WERI-Rb-1 (cell line): ENCODE measurements at regions not wholly inside any gene's neighbourhood (a gene's known extent, or its start where the extent isn't known, plus 50 kb on each side); places are given as distances from the start of the nearest gene placed in this dataset.

Experiments used
- DNase-seq: peaks from one replicate; pipeline ENCODE4 v3.0.0-alpha.2; 2020
- H3K27ac ChIP-seq: fragments of 250-450 bp; sonication (Bioruptor Pico); 2 replicates; pipeline ENCODE4 v1.5.1; 2020; ENCODE audit warnings: mild to moderate bottlenecking, moderate library complexity
- H3K27me3 ChIP-seq: fragments of 250-450 bp; sonication (Bioruptor Pico); 2 replicates; pipeline ENCODE4 v1.5.1; 2021; ENCODE audit warnings: mild to moderate bottlenecking, low read depth, moderate library complexity; ENCODE audit not compliant: insufficient read depth, severe bottlenecking
- H3K36me3 ChIP-seq: fragments of 250-450 bp; sonication (Bioruptor Pico); 2 replicates; pipeline ENCODE4 v1.5.1; 2020; ENCODE audit warnings: mild to moderate bottlenecking, moderate library complexity
- H3K4me3 ChIP-seq: 2 replicates; pipeline ENCODE4 v1.5.1; 2011; ENCODE audit warnings: low read depth, mild to moderate bottlenecking, control low read depth, low read length
- H3K9me3 ChIP-seq: fragments of 250-450 bp; sonication (Bioruptor Pico); 2 replicates; pipeline ENCODE4 v1.5.1; 2021; ENCODE audit warnings: mild to moderate bottlenecking, moderate library complexity; ENCODE audit not compliant: severe bottlenecking
- TF ChIP-seq, protein P1 (sequence below): IDR thresholded peaks from 2 replicates; pipeline ENCODE4 v1.5.1; 2011; ENCODE audit warnings: low read depth, mild to moderate bottlenecking, control low read depth, inconsistent platforms, low read length

DNA sequence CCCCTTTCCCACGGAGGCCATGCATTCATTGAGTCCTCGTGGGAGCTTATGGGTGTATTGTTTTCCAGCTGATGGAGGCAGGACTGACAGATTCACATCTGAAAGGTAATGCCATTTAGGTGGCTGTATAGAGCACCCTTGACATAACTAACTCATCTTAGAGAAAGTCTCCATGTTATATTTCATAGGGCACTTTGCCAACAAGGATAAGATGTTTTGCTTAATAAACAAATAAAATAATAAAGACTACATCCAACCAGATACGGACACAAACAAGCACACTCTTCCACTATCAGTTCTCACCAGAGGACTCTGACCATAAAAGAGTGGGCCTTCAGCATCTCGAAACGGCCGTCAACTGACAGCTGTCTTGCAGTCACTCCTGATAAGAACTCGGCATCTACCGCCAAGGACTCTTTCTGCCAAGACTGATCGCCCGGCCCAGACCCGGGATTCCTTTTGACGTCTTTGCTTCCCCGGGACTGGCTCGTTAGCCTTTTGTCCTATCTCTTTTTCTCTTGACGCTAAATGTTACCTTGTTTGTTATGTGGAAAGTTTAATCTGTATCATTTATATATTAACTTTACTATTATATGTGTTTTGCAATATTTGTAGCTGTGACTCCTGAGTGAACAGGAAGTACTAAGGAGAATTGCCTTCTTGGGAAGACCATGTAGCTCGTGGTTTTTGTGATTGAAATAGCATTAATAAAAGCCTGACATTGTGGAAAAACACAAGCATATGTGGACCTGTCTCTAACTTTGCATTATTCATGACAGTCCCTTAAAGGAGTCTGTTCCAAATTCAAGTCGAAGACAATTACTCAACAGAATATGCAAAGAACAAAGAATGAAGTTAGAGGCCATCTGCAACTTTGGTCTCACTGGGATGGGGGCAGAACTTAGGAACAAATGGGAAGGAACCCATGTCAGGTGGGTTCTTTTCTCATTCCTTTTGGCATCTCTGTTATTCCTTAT is 195.1 kb downstream of the LPIN1 start:
- no peaks in the 10 kb centered on the region for H3K9me3 ChIP-seq
- no peaks in the 10 kb centered on the region for H3K27me3 ChIP-seq
- TF ChIP-seq, protein P1, sequence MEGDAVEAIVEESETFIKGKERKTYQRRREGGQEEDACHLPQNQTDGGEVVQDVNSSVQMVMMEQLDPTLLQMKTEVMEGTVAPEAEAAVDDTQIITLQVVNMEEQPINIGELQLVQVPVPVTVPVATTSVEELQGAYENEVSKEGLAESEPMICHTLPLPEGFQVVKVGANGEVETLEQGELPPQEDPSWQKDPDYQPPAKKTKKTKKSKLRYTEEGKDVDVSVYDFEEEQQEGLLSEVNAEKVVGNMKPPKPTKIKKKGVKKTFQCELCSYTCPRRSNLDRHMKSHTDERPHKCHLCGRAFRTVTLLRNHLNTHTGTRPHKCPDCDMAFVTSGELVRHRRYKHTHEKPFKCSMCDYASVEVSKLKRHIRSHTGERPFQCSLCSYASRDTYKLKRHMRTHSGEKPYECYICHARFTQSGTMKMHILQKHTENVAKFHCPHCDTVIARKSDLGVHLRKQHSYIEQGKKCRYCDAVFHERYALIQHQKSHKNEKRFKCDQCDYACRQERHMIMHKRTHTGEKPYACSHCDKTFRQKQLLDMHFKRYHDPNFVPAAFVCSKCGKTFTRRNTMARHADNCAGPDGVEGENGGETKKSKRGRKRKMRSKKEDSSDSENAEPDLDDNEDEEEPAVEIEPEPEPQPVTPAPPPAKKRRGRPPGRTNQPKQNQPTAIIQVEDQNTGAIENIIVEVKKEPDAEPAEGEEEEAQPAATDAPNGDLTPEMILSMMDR = no peak
- no peak overlapping the region for H3K4me3 ChIP-seq
- DNase-seq = no peak
- no peak overlapping the region for H3K27ac ChIP-seq
- H3K36me3 ChIP-seq = no peaks in the 10 kb centered on the region

DNA sequence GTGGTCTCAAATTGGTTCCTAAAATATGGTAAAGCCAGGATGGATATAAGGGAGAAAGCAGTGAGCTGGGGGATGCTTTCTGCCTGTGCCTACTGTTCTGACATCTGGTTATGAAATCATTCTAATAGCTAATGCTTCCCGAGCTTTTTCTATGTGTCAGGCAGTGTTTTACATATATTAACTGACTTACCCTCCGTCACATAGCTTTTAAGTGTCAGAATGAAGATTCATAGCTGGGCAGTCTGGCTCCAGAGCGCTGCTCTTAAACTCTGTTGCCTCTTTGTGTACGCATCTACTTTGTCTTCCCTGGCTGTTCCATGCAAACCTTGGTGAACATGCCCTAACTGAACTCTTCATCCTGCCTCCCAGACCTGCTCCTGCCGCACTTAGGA is 195.7 kb downstream of the LPIN1 start:
- no peaks in the 10 kb centered on the region for H3K27me3 ChIP-seq
- H3K27ac ChIP-seq = no peak overlapping the region
- no peak overlapping the region for H3K4me3 ChIP-seq
- no peaks in the 10 kb centered on the region for H3K36me3 ChIP-seq
- no peak for DNase-seq
- TF ChIP-seq, protein P1 = no peak
- H3K9me3 ChIP-seq = no peaks in the 10 kb centered on the region

DNA sequence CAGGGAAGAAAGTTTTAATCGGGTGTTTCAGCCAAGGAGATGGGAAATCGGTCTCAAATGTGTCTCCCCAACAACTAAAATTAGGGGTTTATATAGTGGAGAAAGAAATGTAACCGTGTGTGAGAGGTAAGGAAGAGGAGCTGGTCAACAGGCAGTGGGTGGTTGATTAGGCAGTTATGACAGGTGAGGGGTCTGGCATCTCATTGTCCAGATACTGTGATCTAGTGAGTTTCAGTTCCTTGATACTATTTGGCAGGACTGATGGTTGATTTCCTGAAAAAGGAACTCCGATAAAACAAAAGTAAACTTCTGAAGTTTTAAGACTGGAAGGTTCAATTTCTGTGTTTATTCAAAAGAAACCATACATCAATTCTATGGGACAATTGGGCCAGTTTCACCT is 197.9 kb downstream of the LPIN1 start:
- H3K27me3 ChIP-seq = no peaks in the 10 kb centered on the region
- H3K9me3 ChIP-seq = no peaks in the 10 kb centered on the region
- H3K36me3 ChIP-seq = no peaks in the 10 kb centered on the region
- DNase-seq = no peak
- H3K4me3 ChIP-seq = no peak overlapping the region
- no peak overlapping the region for H3K27ac ChIP-seq
- TF ChIP-seq, protein P1 = no peak

DNA sequence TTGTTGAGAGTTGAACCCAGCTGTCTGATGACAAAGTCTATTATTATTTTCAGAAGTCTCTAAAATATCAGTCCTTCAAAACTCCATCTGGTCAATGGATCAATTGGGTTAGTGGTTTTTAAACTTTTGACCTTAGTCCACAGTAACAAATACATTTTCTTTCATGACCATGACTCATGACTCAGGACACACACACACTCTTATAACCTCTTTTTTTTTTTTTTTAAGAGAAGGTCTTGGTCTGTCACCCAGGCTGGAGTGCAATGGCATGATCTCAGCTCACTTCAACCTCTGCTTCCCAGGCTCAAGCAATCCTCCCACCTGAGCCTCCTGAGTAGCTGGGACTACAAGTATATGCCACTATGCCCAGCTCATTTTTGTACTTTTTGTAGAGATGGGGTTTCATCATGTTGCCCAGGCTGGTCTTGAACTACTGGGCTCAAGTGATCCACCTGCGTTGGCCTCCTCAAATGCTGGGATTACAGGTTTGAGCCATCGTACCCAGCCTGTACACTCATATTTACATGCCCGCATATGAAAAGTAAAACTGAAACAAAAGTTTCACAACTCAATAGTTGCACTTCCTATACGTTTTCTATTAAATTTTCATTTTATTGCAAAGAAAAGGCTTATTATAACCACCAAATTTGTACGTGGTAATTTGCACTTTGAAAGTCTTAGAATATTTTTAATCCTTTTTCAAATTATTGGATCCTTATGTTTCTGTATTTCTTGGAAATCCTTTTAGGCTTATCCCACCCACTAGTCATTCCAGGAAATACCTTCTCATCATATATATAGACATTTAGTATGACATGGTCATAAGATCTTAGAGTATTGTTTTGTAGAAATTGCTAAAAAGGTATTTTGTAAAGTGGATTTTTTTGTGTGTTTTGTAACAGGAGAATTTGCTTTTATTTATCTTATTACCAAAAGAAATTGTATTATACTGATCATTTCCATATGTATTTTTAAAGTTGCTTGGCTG is 199.0 kb downstream of the LPIN1 start:
- TF ChIP-seq, protein P1 = no peak
- no peak for DNase-seq
- no peak overlapping the region for H3K4me3 ChIP-seq
- no peaks in the 10 kb centered on the region for H3K36me3 ChIP-seq
- no peak overlapping the region for H3K27ac ChIP-seq
- H3K27me3 ChIP-seq = no peaks in the 10 kb centered on the region
- H3K9me3 ChIP-seq = no peaks in the 10 kb centered on the region

DNA sequence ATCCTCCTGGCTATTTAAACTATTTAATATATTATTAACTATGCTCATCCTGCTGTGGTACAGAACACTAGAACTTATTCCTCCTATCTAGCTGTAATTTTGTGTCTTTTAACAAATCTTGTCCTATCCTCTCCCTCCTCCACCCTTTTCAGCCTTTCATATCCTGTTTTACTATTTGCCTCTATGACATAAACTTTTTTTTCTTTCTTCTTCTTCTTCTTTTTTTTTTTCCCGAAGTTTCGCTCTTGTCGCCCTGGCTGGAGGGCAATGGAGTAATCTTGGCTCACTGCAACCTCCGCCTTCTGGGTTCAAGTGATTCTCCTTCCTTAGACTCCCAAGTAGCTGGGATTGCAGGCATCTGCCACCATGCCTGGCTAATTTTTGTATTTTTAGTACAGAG is 201.5 kb downstream of the LPIN1 start:
- Histone ChIP-seq H3K27ac (no peak overlapping the region), H3K27me3 (no peaks in the 10 kb centered on the region), H3K4me3 (no peak overlapping the region), H3K9me3 (no peaks in the 10 kb centered on the region), H3K36me3 (no peaks in the 10 kb centered on the region)
- no peak for DNase-seq
- TF ChIP-seq, protein P1 = no peak
